ENCODE measurements at regions not wholly inside any gene's neighbourhood (a gene's known extent, or its start where the extent isn't known, plus 50 kb on each side); places are given as distances from the start of the nearest gene placed in this dataset.

DNA sequence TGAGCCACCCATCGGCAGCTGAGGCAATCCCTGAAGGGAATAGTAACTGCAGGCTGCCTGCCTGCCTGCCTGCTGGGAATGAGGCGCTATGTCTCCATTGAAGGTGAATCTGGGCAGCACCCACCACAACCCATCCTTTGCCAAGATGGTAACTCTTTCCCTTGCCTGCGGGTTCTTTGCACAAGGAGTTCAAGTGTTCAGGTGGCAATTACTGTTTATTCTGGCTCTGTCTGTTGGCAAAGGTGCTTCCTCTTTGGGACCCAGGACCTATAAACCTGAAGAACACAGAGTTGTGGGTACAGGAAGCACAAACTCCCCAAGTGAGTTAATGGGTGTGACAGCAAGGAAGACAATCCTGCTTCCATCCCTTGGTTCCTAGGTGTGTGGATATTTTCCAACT is 448.1 kb upstream of the ZNF507 start:
- TF ChIP-seq, protein P1, sequence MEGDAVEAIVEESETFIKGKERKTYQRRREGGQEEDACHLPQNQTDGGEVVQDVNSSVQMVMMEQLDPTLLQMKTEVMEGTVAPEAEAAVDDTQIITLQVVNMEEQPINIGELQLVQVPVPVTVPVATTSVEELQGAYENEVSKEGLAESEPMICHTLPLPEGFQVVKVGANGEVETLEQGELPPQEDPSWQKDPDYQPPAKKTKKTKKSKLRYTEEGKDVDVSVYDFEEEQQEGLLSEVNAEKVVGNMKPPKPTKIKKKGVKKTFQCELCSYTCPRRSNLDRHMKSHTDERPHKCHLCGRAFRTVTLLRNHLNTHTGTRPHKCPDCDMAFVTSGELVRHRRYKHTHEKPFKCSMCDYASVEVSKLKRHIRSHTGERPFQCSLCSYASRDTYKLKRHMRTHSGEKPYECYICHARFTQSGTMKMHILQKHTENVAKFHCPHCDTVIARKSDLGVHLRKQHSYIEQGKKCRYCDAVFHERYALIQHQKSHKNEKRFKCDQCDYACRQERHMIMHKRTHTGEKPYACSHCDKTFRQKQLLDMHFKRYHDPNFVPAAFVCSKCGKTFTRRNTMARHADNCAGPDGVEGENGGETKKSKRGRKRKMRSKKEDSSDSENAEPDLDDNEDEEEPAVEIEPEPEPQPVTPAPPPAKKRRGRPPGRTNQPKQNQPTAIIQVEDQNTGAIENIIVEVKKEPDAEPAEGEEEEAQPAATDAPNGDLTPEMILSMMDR (IDR thresholded peaks at IDR 0.05; ENCODE audit: low read depth, low read length, poor library complexity, severe bottlenecking): no peak
- no peak for TF ChIP-seq EZH2phosphoT487 (IDR thresholded peaks at IDR 0.05; ENCODE audit: borderline replicate concordance, low read length)
